Kidney epithelial cell (primary cell): ENCODE measurements at regions not wholly inside any gene's neighbourhood (a gene's known extent, or its start where the extent isn't known, plus 50 kb on each side); places are given as distances from the start of the nearest gene placed in this dataset.
"Not testable (repeated sequence)": the region's sequence is repeated elsewhere in the genome, so short reads cannot be mapped to it uniquely, and the experiment has no call there.

Experiments used
- DNase-seq: peaks from one replicate; pipeline ENCODE4 v3.0.0-alpha.2; 2010; ENCODE audit warnings: low read depth
- H3K27me3 ChIP-seq: 2 replicates; pipeline ENCODE4 v1.6.0; 2011; ENCODE audit warnings: low read length; ENCODE audit not compliant: control insufficient read depth, insufficient read depth
- H3K36me3 ChIP-seq: 2 replicates; pipeline ENCODE4 v1.5.1; 2011; ENCODE audit warnings: low read length; ENCODE audit not compliant: control insufficient read depth, insufficient read depth
- H3K4me3 ChIP-seq: 2 replicates; pipeline ENCODE4 v1.5.1; 2011; ENCODE audit warnings: low read depth, mild to moderate bottlenecking, control low read depth, low read length
- CTCF ChIP-seq: IDR thresholded peaks from 2 replicates; pipeline ENCODE4 v1.5.1; 2011; ENCODE audit warnings: mild to moderate bottlenecking, moderate library complexity, low read length, control low read depth, inconsistent platforms; ENCODE audit not compliant: insufficient read depth, poor library complexity, severe bottlenecking

- Histone ChIP-seq H3K36me3 (no peaks in the 10 kb centered on the region), H3K27me3 (no peaks in the 10 kb centered on the region), H3K4me3 (no peak overlapping the region)
- DNase-seq, result no peak
- no peak for TF ChIP-seq CTCF
Measured at GRCh38 chr13:90331974-90332373, 1015.5 kb upstream of the MIR17HG start.

- no peak for TF ChIP-seq CTCF
- Histone ChIP-seq H3K27me3 (no peaks in the 10 kb centered on the region), H3K36me3 (no peaks in the 10 kb centered on the region), H3K4me3 (no peak overlapping the region)
- DNase-seq, result no peak
Measured at GRCh38 chr13:90336507-90336906, 1011.0 kb upstream of the MIR17HG start.

- H3K36me3 ChIP-seq, H3K4me3 ChIP-seq, H3K27me3 ChIP-seq, DNase-seq: not testable (repeated sequence)
Measured at GRCh38 chr13:90341348-90341747, 1006.1 kb upstream of the MIR17HG start.

GRCh38 chr13:90348477-90349136, 998.9 kb upstream of the MIR17HG start:
- not testable (repeated sequence) for H3K36me3 ChIP-seq

GRCh38 chr13:90352763-90353162, 994.7 kb upstream of the MIR17HG start:
- Histone ChIP-seq H3K36me3 (no peaks in the 10 kb centered on the region), H3K27me3 (no peaks in the 10 kb centered on the region), H3K4me3 (no peak overlapping the region)
- TF ChIP-seq CTCF, result no peak
- no peak for DNase-seq

More at GRCh38 chr13:90348477-90349136, 998.9 kb upstream of the MIR17HG start:
- DNase-seq, H3K27me3 ChIP-seq, H3K4me3 ChIP-seq: not testable (repeated sequence)

GRCh38 chr13:90355162-90355751, 992.2 kb upstream of the MIR17HG start:
- Histone ChIP-seq H3K4me3 (no peak overlapping the region), H3K27me3 (no peaks in the 10 kb centered on the region), H3K36me3 (no peaks in the 10 kb centered on the region)
- DNase-seq, result no peak
- no peak for TF ChIP-seq CTCF

GRCh38 chr13:90360785-90361184, 986.7 kb upstream of the MIR17HG start:
- DNase-seq, result no peak
- no peak overlapping the region for H3K4me3 ChIP-seq
- no peak for TF ChIP-seq CTCF
- H3K36me3 ChIP-seq, result no peaks in the 10 kb centered on the region
- no peaks in the 10 kb centered on the region for H3K27me3 ChIP-seq
